GM19397 (cell line): ENCODE measurements at regions not wholly inside any gene's neighbourhood (a gene's known extent, or its start where the extent isn't known, plus 50 kb on each side); places are given as distances from the start of the nearest gene placed in this dataset.
"Not testable (repeated sequence)": the region's sequence is repeated elsewhere in the genome, so short reads cannot be mapped to it uniquely, and the experiment has no call there.

Source experiments
- ATAC-seq: cut with Tn5 transposase; IDR thresholded peaks from one replicate; pipeline ENCODE4 v1.9.1; 2021; ENCODE audit warnings: mild to moderate bottlenecking, moderate library complexity; ENCODE audit not compliant: unreplicated experiment

DNA sequence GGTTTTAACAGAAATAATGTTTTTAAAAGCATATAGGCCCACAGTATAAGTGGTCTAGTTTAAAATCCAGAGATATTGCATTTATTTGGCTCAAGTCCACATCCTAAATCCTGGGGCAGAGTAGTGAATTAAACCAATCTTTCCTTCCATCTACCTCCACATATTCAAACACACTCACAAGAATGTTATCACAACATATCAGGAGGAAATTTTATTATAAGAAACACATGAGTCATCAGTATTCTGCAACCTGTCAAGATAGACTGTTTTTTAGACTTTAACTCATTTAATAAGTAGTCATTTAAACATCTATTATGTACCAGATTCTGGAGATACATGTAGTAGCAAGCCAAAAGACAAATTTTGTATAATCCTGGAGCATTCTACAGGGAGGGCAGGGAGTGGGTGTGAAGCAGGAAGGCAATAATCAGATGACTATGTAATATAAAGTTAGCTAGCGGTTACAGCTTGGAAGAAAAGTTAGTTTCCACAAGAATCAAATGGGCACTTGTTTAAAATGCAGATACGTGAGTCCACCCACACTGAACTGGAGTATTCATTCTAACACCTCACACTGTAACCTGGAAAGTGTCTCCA lies 187.3 kb upstream of the PIK3R1 start:
- no peak for ATAC-seq

DNA sequence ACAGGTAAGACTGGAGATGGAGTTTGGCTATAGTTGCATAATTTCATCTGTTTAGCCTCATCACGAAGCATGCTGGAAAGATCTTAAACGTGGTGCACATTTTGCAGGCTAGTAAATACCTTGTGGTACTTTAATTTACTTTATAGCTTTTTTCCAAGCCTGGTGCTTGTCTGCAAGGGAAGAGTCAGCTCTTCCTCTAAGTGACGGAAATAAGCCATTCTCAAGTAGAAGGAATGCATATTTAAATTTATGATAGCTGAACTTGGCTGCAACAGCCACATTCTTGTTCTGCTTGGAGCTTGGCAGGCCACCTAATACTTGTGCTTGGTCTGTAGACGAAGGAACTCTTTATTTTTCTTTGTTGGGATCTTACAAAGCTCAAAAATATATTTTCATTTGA lies 188.0 kb upstream of the PIK3R1 start:
- no peak for ATAC-seq

DNA sequence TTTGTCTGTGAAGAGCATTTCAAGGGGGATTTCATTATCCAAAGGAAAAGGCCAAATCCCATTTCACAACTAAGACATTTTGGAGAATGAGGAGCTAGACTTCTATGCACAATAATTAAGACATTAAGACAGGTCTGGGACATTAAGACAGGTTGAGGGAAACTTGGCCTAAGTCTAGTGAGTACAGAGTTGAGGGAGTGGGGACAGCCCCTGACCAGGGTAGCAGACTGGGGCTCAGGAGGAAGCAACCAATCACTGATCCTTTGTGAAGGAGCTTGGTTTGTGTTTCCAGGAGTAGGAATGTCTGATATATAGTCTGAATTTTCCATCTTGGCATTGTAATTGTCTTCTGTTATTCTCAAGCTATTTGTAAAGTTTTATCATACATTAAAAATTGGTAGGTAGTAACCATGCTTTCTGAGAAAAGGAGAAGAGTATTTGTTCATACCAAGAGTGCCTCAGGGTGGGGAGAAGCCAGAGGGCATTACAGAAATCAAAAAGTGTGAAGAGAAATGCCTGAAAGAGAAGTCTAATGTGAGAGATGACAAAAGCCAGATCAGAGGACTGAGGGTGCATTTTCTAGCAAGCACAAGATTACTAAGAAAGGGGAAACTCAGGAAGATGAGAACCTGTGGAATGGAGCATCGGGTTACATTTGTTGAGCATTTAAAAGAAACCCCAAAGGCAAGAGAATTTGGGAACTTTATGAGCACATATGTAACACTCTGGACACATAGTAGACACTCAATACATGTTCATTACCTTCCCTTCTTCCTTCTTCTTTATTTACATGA lies 189.3 kb upstream of the PIK3R1 start:
- ATAC-seq: no peak

- ATAC-seq: no peak
Measured at GRCh38 chr5:68024426-68024825, 191.1 kb upstream of the PIK3R1 start.

DNA sequence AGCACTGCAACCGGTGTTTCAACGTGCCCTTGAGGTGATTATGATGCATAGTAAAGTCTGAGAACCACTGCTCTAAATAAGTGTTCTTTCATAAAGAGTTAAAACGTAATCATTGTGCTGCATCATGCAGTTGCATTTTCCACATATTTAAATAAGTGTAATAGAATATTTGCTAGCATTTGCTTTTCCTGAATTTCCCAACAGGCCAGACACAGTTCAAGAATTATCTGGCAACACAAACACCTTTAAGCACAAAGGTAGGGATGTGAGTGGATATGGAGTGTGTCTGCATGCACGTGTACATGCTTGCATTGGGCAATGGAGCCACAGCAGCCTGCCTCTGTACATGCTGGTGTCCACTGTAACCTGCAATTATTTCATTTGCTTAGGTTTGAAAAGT lies 193.6 kb upstream of the PIK3R1 start:
- ATAC-seq: no peak

DNA sequence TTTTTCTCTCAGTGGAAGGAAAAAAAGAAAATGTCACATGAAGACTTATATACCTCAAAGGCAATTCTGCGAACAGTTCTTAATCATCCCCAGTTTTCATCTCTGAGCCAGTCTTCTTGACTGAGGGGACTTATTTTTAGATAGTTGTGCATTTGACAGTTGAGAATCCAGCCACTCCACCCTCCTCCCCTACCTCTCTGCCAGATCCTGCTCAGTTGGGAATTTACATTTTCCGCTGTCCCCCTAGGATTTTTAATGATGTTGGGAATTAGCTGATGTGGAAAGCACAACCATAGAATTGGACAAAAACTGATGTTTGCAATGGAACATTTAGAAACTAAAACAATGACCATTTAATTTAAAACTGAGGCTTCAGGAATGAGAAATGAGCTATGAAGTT lies 194.3 kb upstream of the PIK3R1 start:
- ATAC-seq: no peak

DNA sequence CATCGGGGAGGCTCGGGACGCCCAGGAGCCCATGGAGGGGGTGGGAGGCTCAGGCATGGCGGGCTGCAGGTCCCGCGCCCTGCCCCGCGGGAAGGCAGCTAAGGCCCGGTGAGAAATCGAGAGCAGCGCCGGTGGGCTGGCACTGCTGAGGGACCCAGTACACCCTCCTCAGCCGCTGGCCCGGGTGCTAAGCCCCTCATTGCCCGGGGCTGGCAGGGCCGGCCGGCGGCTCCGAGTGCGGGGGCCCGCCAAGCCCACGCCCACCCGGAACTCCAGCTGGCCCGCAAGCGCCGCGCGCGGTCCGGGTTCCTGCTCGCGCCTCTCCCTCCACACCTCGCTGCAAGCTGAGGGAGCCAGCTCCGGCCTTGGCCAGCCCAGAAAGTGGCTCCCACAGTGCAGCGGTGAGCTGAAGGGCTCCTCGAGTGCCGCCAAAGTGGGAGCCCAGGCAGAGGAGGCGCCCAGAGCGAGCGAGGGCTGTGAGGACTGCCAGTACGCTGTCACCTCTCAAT lies 195.0 kb upstream of the PIK3R1 start:
- ATAC-seq: not testable (repeated sequence)

DNA sequence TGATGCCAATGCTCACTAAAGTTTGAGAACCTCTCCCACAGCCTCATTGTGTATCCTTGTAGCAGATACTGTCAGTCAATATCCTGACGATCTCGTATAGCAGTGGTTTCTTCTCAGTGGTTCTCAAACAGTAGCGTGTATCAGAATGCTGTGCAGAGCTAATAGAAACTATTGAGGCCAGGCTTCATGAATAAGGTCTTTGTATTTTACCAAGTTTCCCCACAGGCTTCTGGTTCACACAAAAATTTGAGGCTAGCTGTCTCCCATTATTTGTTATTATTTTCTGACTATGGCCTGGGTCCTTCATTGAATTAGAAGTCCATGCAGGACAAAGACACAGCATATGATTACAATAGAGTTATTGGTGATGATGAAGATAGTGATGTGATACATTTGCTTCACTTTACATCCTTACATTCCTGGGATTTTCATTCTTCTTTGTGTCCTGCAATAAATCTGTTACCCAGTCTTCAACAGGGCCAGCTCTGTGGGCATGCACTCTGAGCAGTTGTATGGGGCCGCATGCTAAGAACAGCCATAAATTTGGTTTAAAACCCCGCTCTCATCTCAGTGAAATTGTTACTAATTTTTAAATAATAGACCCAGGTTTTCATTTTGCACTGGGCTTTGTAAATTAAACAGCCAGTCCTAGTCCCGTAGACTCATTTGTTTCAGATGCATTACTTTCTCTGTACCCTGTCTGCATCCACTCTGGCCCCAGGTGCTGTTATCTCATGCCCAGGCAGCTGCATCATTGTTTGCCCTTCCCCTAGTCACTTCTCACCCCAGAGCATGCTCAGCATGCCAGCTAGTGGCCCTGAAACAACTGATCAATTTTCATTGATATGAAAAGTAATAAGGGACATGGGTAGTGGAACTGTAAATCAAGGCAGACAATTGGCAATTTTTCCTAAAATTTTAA lies 199.9 kb upstream of the PIK3R1 start:
- ATAC-seq: no peak

DNA sequence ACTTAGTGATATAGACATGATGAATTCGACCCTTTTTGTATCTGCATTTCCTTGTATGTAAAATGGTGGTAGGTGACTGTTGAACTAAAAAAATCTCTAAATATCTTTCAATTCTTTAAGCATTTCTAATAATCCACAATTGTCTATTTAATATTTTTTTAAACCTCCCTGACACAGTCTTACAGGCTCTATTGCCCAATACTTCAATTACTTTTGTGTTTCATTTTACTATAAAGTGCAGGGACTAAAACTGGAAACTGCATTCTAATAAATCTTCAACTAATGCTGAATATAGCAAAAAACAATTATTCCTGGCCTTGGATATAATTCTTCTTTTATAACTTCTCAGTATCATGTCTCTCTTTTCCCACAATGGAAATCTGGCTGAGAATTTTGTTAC lies 202.7 kb upstream of the PIK3R1 start:
- ATAC-seq: no peak

DNA sequence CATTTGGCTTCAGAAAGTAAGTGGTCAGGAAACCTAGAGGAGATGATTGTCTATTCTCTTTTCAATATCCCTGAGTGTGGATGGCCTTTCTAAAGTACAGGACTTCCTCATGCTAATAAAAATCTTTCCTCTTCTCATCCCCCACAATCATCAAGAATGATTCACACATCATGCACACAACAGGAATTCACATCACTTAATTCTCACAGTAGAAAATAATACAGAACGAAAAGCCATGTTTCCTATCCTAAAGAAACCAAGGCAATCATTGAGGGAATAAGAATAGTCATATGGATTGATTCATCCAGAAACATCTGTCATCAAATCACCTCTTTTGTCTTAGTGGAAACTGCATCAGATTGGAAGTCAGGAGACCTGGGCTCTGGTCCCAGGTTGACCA lies 203.1 kb upstream of the PIK3R1 start:
- no peak for ATAC-seq

GRCh38 chr5:68011801-68012200 lies 203.8 kb upstream of the PIK3R1 start:
- no peak for ATAC-seq

DNA sequence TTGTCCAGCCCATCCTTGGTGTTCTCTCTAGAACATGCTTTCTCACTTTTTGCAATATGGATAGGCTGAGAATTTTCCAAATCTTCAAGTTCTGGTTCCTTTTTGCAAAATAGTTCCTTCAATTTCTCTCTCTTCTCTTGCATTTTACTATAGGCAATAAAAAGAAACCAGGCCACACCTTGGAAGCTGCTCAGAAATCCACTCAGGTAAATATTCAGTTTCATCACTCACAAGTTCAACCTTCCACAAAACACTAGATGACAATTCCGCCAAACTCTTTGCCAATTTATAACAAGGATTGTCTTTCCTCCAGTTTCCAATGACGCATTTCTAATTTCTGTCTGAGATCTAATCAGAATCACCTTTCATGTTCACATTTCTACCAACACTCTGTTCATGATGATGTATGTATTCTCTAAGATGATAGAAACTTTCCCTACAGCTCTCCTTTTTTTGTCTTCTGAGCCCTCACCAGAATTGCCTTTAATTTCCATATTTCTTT lies 204.2 kb upstream of the PIK3R1 start:
- no peak for ATAC-seq

GRCh38 chr5:68010740-68011139 lies 204.8 kb upstream of the PIK3R1 start:
- ATAC-seq: no peak

- no peak for ATAC-seq
Measured at GRCh38 chr5:68007451-68007850, 208.1 kb upstream of the PIK3R1 start.

DNA sequence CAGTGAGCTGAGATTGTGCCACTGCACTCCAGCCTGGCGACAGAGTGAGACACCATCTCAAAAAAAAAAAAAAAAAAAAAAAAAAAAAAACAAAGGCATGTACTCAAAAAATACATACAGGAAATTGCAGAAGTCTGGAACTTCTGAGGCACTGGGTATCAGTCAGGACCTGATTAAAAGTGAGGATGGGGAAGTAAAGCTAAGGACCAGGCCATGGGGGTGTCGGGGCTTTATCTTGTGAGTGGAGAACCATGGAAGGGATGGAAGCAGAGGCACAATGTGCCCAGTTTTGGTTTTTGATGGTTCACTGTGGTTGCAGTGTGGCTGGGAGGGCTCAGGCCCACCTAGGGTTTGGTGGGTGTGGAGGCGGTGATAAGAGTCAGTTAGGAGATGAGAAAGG lies 212.7 kb upstream of the PIK3R1 start:
- no peak for ATAC-seq

DNA sequence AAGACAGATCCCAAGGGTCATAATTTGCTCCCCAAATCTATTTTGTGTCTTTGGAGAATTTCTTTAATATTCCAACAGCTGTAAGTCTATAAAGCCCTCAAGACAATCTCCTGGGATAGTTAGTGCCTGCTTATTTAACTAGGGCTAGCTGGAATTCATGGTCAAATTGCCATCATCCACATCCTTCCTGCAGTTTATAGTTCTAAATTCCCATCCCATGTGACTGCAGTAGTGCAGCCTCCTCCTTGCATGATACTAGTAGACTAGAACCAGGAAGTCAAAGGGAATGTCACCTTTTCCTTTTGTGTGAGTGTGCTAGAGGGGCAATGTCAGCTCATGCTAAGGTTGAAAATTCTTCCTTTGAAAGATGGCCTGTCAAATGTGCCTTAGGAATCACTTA lies 214.8 kb upstream of the PIK3R1 start:
- ATAC-seq: no peak

DNA sequence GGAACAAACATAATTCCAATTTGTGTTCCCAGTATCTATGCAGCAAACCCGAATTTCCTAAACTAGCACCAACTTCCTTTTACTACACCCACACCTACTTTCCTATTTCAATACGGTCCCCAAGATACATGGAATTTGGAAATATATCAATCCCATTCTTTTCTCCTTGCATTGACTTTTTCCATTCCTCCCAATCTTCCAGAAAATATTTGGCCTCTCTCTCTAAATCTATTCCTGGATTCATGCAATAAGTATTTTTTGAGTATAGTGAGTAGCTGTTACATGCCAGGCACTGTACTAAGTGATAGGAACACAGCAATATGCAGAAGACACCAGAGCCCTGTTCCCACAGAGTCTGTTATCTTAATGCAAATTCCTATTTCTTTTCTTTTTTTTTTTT lies 216.2 kb upstream of the PIK3R1 start:
- ATAC-seq: no peak

GRCh38 chr5:67998709-67999261 lies 216.8 kb upstream of the PIK3R1 start:
- no peak for ATAC-seq

DNA sequence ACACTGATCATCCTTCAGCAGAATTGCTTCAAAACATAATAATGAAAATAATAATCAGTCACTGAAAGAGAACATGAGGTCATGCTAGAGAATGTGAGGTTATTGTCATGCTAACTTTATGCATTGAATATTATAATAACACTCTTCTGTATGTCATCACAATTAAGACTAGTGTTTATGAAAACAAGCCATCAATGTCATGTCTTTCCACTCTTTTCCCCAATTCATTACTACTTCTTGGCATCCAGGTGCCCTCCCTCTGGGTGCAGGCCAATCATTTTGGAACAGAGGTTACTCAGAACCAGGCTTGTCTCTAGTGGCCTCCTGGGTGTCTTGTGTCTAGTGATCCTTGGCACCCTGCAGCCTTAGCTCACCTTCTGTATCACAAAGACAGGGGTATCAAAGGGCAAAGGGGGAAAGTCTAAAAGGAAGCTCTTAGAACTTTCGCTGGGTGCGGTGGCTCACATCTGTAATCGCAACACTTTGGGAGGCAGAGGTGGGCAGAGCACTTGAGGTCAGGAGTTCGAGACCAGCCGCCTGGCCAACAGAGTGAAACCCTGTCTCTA lies 217.6 kb upstream of the PIK3R1 start:
- ATAC-seq: no peak

DNA sequence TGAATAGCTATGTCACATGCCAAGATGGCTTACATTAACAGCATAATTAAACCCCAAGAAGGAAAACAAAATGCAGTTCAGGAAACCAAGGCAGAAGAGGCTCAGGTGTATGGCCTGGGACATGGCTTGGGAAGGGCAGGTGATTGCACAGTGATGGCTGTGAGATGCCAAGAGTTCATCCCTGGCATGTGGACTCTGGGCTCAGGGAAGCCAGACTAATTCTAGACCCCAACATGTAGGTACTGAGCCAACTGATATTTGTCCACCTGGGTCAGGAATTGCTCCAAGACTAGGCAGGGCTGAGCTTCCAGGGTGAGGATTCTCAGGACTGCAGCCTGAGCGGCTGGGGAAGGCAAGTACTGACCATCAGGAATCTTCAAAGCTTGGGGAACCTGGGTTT lies 218.4 kb upstream of the PIK3R1 start:
- ATAC-seq: no peak

GRCh38 chr5:67996596-67996995 lies 219.0 kb upstream of the PIK3R1 start:
- ATAC-seq: no peak
